ENCODE measurements at regions not wholly inside any gene's neighbourhood (a gene's known extent, or its start where the extent isn't known, plus 50 kb on each side); places are given as distances from the start of the nearest gene placed in this dataset.

DNA sequence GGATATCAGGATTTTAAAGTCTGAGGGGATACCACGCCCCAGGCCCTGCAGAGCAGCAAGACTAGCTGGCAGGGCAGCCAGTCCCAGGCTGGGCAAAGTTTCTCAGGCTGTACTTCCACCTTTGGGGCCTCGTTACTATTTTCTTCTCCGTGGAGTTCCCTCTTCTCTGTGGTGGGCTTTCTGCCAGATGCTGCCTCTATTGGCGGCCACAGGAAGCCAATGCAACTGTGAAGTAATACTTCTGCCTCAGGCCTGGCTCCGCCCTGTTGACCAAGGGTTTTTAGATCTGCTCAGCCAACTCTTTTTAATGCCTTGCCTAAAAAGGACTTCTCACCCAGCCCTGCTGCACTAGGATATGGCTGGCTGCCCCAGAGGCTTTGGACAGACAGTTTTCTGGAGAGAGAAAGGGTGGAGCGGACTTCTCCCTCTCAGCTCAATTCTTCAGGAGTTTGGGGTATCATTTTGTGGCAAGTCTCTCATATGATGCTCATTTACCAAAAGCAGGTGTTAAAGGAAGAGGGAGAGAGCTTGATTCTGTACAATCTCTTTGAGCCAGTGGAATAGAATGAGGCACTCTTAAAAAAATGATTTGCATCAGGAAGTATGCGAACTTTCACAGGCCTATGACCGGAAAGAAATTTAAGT, 67.4 kb downstream of the HHEX start (continued):
- TF ChIP-seq, protein P1, sequence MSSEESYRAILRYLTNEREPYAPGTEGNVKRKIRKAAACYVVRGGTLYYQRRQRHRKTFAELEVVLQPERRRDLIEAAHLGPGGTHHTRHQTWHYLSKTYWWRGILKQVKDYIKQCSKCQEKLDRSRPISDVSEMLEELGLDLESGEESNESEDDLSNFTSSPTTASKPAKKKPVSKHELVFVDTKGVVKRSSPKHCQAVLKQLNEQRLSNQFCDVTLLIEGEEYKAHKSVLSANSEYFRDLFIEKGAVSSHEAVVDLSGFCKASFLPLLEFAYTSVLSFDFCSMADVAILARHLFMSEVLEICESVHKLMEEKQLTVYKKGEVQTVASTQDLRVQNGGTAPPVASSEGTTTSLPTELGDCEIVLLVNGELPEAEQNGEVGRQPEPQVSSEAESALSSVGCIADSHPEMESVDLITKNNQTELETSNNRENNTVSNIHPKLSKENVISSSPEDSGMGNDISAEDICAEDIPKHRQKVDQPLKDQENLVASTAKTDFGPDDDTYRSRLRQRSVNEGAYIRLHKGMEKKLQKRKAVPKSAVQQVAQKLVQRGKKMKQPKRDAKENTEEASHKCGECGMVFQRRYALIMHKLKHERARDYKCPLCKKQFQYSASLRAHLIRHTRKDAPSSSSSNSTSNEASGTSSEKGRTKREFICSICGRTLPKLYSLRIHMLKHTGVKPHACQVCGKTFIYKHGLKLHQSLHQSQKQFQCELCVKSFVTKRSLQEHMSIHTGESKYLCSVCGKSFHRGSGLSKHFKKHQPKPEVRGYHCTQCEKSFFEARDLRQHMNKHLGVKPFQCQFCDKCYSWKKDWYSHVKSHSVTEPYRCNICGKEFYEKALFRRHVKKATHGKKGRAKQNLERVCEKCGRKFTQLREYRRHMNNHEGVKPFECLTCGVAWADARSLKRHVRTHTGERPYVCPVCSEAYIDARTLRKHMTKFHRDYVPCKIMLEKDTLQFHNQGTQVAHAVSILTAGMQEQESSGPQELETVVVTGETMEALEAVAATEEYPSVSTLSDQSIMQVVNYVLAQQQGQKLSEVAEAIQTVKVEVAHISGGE (CRISPR knock-in tag; IDR thresholded peaks at IDR 0.05) = peak in 1 of 3 experiments; percentile 69; a peak in 1 of 6 replicates
- TF ChIP-seq, protein P2, sequence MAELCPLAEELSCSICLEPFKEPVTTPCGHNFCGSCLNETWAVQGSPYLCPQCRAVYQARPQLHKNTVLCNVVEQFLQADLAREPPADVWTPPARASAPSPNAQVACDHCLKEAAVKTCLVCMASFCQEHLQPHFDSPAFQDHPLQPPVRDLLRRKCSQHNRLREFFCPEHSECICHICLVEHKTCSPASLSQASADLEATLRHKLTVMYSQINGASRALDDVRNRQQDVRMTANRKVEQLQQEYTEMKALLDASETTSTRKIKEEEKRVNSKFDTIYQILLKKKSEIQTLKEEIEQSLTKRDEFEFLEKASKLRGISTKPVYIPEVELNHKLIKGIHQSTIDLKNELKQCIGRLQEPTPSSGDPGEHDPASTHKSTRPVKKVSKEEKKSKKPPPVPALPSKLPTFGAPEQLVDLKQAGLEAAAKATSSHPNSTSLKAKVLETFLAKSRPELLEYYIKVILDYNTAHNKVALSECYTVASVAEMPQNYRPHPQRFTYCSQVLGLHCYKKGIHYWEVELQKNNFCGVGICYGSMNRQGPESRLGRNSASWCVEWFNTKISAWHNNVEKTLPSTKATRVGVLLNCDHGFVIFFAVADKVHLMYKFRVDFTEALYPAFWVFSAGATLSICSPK (IDR thresholded peaks at IDR 0.05; ENCODE audit: borderline replicate concordance) = no peak
- TF ChIP-seq MNT (conservative IDR thresholded peaks at IDR 0.05) (0 out of 4 replicates have a peak, but pooled peaks of 1 of the 2 experiments have one; percentile 3), PHF8 (IDR thresholded peaks at IDR 0.05; ENCODE audit: borderline replicate concordance, low read length) (peak; percentile 40; the same call in 1 of the 2 replicates), ESRRA (IDR thresholded peaks at IDR 0.05; ENCODE audit: borderline replicate concordance, low read depth) (no peak), PML (IDR thresholded peaks at IDR 0.05; ENCODE audit: low read length) (peak; percentile 26; the same call in 1 of the 2 replicates), GABPA (tag; conservative IDR thresholded peaks at IDR 0.05; ENCODE audit: low read depth) (0 out of 2 replicates have a peak, but pooled peaks have one; percentile 9), NFIC (IDR thresholded peaks at IDR 0.05) (peak; percentile 90), TAF9B (IDR thresholded peaks at IDR 0.05; ENCODE audit: partially characterized antibody) (peak; percentile 14), RBFOX2 (IDR thresholded peaks at IDR 0.05; ENCODE audit: low read depth, low read length) (peak; percentile 37), SMC3 (conservative IDR thresholded peaks at IDR 0.05; ENCODE audit: insufficient read depth, low read depth, low read length) (no peak), GTF2E2 (tag; IDR thresholded peaks at IDR 0.05) (0 out of 2 replicates have a peak, but pooled peaks have one; percentile 43)
- TF ChIP-seq, protein P3, sequence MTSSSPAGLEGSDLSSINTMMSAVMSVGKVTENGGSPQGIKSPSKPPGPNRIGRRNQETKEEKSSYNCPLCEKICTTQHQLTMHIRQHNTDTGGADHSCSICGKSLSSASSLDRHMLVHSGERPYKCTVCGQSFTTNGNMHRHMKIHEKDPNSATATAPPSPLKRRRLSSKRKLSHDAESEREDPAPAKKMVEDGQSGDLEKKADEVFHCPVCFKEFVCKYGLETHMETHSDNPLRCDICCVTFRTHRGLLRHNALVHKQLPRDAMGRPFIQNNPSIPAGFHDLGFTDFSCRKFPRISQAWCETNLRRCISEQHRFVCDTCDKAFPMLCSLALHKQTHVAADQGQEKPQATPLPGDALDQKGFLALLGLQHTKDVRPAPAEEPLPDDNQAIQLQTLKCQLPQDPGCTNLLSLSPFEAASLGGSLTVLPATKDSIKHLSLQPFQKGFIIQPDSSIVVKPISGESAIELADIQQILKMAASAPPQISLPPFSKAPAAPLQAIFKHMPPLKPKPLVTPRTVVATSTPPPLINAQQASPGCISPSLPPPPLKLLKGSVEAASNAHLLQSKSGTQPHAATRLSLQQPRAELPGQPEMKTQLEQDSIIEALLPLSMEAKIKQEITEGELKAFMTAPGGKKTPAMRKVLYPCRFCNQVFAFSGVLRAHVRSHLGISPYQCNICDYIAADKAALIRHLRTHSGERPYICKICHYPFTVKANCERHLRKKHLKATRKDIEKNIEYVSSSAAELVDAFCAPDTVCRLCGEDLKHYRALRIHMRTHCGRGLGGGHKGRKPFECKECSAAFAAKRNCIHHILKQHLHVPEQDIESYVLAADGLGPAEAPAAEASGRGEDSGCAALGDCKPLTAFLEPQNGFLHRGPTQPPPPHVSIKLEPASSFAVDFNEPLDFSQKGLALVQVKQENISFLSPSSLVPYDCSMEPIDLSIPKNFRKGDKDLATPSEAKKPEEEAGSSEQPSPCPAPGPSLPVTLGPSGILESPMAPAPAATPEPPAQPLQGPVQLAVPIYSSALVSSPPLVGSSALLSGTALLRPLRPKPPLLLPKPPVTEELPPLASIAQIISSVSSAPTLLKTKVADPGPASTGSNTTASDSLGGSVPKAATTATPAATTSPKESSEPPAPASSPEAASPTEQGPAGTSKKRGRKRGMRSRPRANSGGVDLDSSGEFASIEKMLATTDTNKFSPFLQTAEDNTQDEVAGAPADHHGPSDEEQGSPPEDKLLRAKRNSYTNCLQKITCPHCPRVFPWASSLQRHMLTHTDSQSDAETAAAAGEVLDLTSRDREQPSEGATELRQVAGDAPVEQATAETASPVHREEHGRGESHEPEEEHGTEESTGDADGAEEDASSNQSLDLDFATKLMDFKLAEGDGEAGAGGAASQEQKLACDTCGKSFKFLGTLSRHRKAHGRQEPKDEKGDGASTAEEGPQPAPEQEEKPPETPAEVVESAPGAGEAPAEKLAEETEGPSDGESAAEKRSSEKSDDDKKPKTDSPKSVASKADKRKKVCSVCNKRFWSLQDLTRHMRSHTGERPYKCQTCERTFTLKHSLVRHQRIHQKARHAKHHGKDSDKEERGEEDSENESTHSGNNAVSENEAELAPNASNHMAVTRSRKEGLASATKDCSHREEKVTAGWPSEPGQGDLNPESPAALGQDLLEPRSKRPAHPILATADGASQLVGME (CRISPR knock-in tag; IDR thresholded peaks at IDR 0.05) = no peak

Data from K562 (cell line).